HFFc6 (cell line): ENCODE measurements at regions not wholly inside any gene's neighbourhood (a gene's known extent, or its start where the extent isn't known, plus 50 kb on each side); places are given as distances from the start of the nearest gene placed in this dataset.

ENCODE experiments used
- DNase-seq: peaks from one replicate; pipeline ENCODE4 v3.0.0-alpha.2; 2018
- H3K27ac Mint-ChIP-seq: 2 replicates; pipeline ENCODE4 v1.8.0; 2020; ENCODE audit warnings: mild to moderate bottlenecking, mixed read lengths
- H3K27me3 Mint-ChIP-seq: 2 replicates; pipeline ENCODE4 v1.8.0; 2021; ENCODE audit warnings: mild to moderate bottlenecking, moderate library complexity, mixed read lengths; ENCODE audit not compliant: insufficient read depth
- H3K36me3 Mint-ChIP-seq: 2 replicates; pipeline ENCODE4 v1.8.0; 2021; ENCODE audit warnings: low read depth, mixed read lengths
- H3K4me1 Mint-ChIP-seq: 2 replicates; pipeline ENCODE4 v1.8.0; 2020; ENCODE audit warnings: low read depth, mixed read lengths
- H3K4me3 Mint-ChIP-seq: 2 replicates; pipeline ENCODE4 v1.8.0; 2020; ENCODE audit warnings: mild to moderate bottlenecking, moderate library complexity, mixed read lengths
- H3K9me3 Mint-ChIP-seq: 2 replicates; pipeline ENCODE4 v1.8.0; 2020; ENCODE audit warnings: mild to moderate bottlenecking, mixed read lengths
- CTCF ChIP-seq: fragments of 200-600 bp; sonication (generic); IDR thresholded peaks from 2 replicates; pipeline ENCODE4 v1.5.0; 2021; ENCODE audit warnings: antibody characterized with exemption, mild to moderate bottlenecking

GRCh38 chr12:46084666-46085631 lies 94.6 kb upstream of the SCAF11 start:
- DNase-seq: no peak
- TF ChIP-seq CTCF: no peak
- peaks cover 7% of the 10 kb centered on the region for H3K4me1 Mint-ChIP-seq
- no peak overlapping the region for H3K4me3 Mint-ChIP-seq
- peaks cover 4% of the 10 kb centered on the region; the same call in 1 of the 2 replicates for H3K27me3 Mint-ChIP-seq
- no peak overlapping the region for H3K27ac Mint-ChIP-seq
- H3K9me3 Mint-ChIP-seq: peaks cover 44% of the 10 kb centered on the region
- H3K36me3 Mint-ChIP-seq: peaks cover 30% of the 10 kb centered on the region

GRCh38 chr12:46082490-46083200 lies 92.3 kb upstream of the SCAF11 start:
- peaks cover 37% of the 10 kb centered on the region for H3K36me3 Mint-ChIP-seq
- H3K4me3 Mint-ChIP-seq: no peak overlapping the region
- H3K27me3 Mint-ChIP-seq: peaks cover 4% of the 10 kb centered on the region
- no peaks in the 10 kb centered on the region for H3K4me1 Mint-ChIP-seq
- H3K27ac Mint-ChIP-seq: no peak overlapping the region
- DNase-seq: no peak
- H3K9me3 Mint-ChIP-seq: peaks cover 51% of the 10 kb centered on the region
- TF ChIP-seq CTCF: no peak

- Mint-ChIP-seq H3K4me3 (no peak overlapping the region), H3K9me3 (peaks cover 5% of the 10 kb centered on the region), H3K36me3 (peaks cover 1% of the 10 kb centered on the region; the same call in 1 of the 2 replicates), H3K4me1 (peaks cover 34% of the 10 kb centered on the region), H3K27ac (peak overlapping the region; percentile 41), H3K27me3 (peaks cover 7% of the 10 kb centered on the region)
- DNase-seq: no peak
- TF ChIP-seq CTCF: no peak
These were observed 82.9 kb upstream of the SCAF11 start for GRCh38 chr12:46073321-46073720.

- H3K4me3 Mint-ChIP-seq: peak overlapping the region; percentile 58
- peaks cover 5% of the 10 kb centered on the region for H3K27me3 Mint-ChIP-seq
- H3K9me3 Mint-ChIP-seq: no peaks in the 10 kb centered on the region
- peaks cover 34% of the 10 kb centered on the region for H3K4me1 Mint-ChIP-seq
- peak overlapping the region; percentile 62; the same call in 1 of the 2 replicates for H3K27ac Mint-ChIP-seq
- TF ChIP-seq CTCF: peak; percentile 95
- DNase-seq: peak; percentile 71
- no peaks in the 10 kb centered on the region for H3K36me3 Mint-ChIP-seq
These were observed 81.6 kb upstream of the SCAF11 start for GRCh38 chr12:46071769-46072624.

- H3K4me1 Mint-ChIP-seq: peaks cover 34% of the 10 kb centered on the region
- no peak overlapping the region for H3K27ac Mint-ChIP-seq
- no peaks in the 10 kb centered on the region for H3K36me3 Mint-ChIP-seq
- no peaks in the 10 kb centered on the region for H3K9me3 Mint-ChIP-seq
- H3K4me3 Mint-ChIP-seq: no peak overlapping the region
- DNase-seq: no peak
- no peak for TF ChIP-seq CTCF
- peaks cover 6% of the 10 kb centered on the region for H3K27me3 Mint-ChIP-seq
These were observed 81.0 kb upstream of the SCAF11 start for GRCh38 chr12:46071335-46071734.
